K562 (cell line): ENCODE measurements at regions not wholly inside any gene's neighbourhood (a gene's known extent, or its start where the extent isn't known, plus 50 kb on each side); places are given as distances from the start of the nearest gene placed in this dataset.
A peak's percentile ranks its signal among the peaks of the same experiment; 100 is the strongest.

ENCODE experiments used
- ATAC-seq: fragments of 200-7000 bp; cut with Tn5 transposase; 3 replicates; pipeline ENCODE4 v1.9.1; 2020; ENCODE audit warnings: moderate library complexity
- BruUV-seq: library from RNA; stranded (reverse); fragments of 400-500 nt; replicated peaks from 2 replicates; lab custom pipeline; 2021; lab: Mats Ljungman, UMichigan
- CTCF ChIA-PET: fragments of 300-600 bp; formaldehyde crosslinking; extraction: SDS; loops from one replicate; lab custom pipeline; 2021; ENCODE audit warnings: low intra/inter-chr PET ratio; lab: Yijun Ruan, JAX
- POLR2A ChIA-PET: fragments of 300-600, 350-650 bp; sonication (Branson Sonifier 250); formaldehyde crosslinking; extraction: SDS; loops from one replicate; lab custom pipeline; 2021; ENCODE audit warnings: antibody characterized with exemption, inconsistent platforms; lab: Yijun Ruan, JAX
- DNase-seq, 4 experiments: peaks; one replicate each; pipeline versions ENCODE4 v3.0.0 to v3.0.0-alpha.2; 2011 to 2018; ENCODE audit warnings: low spot score in 3 of 4, mixed read lengths in 3 of 4; ENCODE audit errors: extremely low read depth in 1 of 4
- FAIRE-seq: peaks from 2 replicates; lab custom pipeline; 2011; peaks lifted over from hg19 to GRCh38; lab: Jason Lieb, UNC
- H2AFZ ChIP-seq: 2 replicates; pipeline ENCODE4 v1.6.0; 2011; ENCODE audit warnings: low read depth, low read length, control low read depth, inconsistent platforms
- H3K27ac ChIP-seq: fragments of 200-600 bp; 3 replicates; pipeline ENCODE4 v1.8.0; 2011; ENCODE audit warnings: low read depth, mild to moderate bottlenecking, control low read depth, inconsistent platforms, low read length, moderate library complexity, mixed read lengths; ENCODE audit errors: extremely low read depth
- H3K27me3 ChIP-seq, 2 experiments: fragments of 300-600 bp in 1 of 2; 2 replicates in 1 of 2; 3 replicates in 1 of 2; pipeline versions ENCODE4 v1.6.0 to v1.8.0; 2011; ENCODE audit warnings: inconsistent platforms in 2 of 2, low read length in 2 of 2, mild to moderate bottlenecking in 1 of 2, mixed read lengths in 1 of 2, moderate library complexity in 1 of 2; ENCODE audit not compliant: control insufficient read depth in 2 of 2, insufficient read depth in 2 of 2
- H3K36me3 ChIP-seq: fragments of 300-600 bp; 3 replicates; pipeline ENCODE4 v1.8.0; 2011; ENCODE audit warnings: mild to moderate bottlenecking, low read length, inconsistent platforms; ENCODE audit not compliant: control insufficient read depth, insufficient read depth
- H3K4me1 ChIP-seq, 2 experiments: fragments of 200-600 bp in 1 of 2; replicated peaks in 1 of 2; 2 replicates in 1 of 2; 3 replicates in 1 of 2; pipeline versions ENCODE4 v1.5.1 to v1.8.0; 2011; ENCODE audit warnings: inconsistent platforms in 2 of 2, low read length in 2 of 2, mild to moderate bottlenecking in 1 of 2, mixed read lengths in 1 of 2, moderate library complexity in 1 of 2; ENCODE audit not compliant: control insufficient read depth in 2 of 2, insufficient read depth in 2 of 2
- H3K4me2 ChIP-seq: 2 replicates; pipeline ENCODE4 v1.6.1; 2011; ENCODE audit warnings: low read length, control low read depth, inconsistent platforms, mixed read lengths; ENCODE audit not compliant: insufficient read depth
- H3K4me3 ChIP-seq: fragments of 200-600 bp; sonication (generic), shearing (Covaris generic); 2 replicates; pipeline ENCODE4 v1.5.1; 2016; ENCODE audit warnings: control low read depth, inconsistent platforms
- H3K79me2 ChIP-seq: fragments of 200-600 bp; 3 replicates; pipeline ENCODE4 v1.8.0; 2011; ENCODE audit warnings: low read length, inconsistent platforms; ENCODE audit not compliant: control insufficient read depth, insufficient read depth
- H3K9ac ChIP-seq, 2 experiments: 2 replicates each; pipeline versions ENCODE4 v1.6.0 to v1.6.1; 2011; ENCODE audit warnings: low read depth in 2 of 2, low read length in 2 of 2, control low read depth in 1 of 2, inconsistent platforms in 1 of 2, mild to moderate bottlenecking in 1 of 2, mixed read lengths in 1 of 2; ENCODE audit not compliant: insufficient read depth in 1 of 2
- H3K9me1 ChIP-seq: one replicate; pipeline ENCODE4 v1.6.0; 2011; ENCODE audit warnings: inconsistent platforms, mild to moderate bottlenecking, low read length, moderate library complexity; ENCODE audit not compliant: control insufficient read depth, insufficient read depth
- H3K9me3 ChIP-seq: replicated peaks from 2 replicates; pipeline ENCODE4 v1.5.1; 2011; ENCODE audit warnings: low read depth, low read length, inconsistent platforms; ENCODE audit not compliant: control insufficient read depth, insufficient read depth
- H4K20me1 ChIP-seq: replicated peaks from 2 replicates; pipeline ENCODE4 v1.6.1; 2011; ENCODE audit warnings: low read length, inconsistent platforms, mixed read lengths; ENCODE audit not compliant: control insufficient read depth, insufficient read depth
- CBFA2T3 ChIP-seq: fragments of 450-650 bp; IDR thresholded peaks from 2 replicates; pipeline ENCODE4 v1.6.1; 2017
- MEF2D ChIP-seq: conservative IDR thresholded peaks from 2 replicates; pipeline ENCODE4 v1.6.1; 2016; ENCODE audit warnings: low read depth, missing genetic modification characterization, missing compliant biosample characterization
- NFIX ChIP-seq: fragments of 250-450 bp; sonication (Bioruptor Pico); IDR thresholded peaks from 2 replicates; pipeline ENCODE4 v1.4.0; 2020; ENCODE audit warnings: low read depth, mild to moderate bottlenecking, moderate library complexity
- ZNF12 ChIP-seq: sonication (generic); formaldehyde crosslinking; IDR thresholded peaks from 2 replicates; pipeline ENCODE4 v1.4.0; 2020; ENCODE audit warnings: mild to moderate bottlenecking, missing genetic modification reagents
- ZNF316 ChIP-seq: fragments of 450-650 bp; IDR thresholded peaks from 2 replicates; pipeline ENCODE4 v1.6.1; 2016
- ZNF407 ChIP-seq: fragments of 450-650 bp; IDR thresholded peaks from 2 replicates; pipeline ENCODE4 v1.6.1; 2016; ENCODE audit warnings: low read depth
- ZNF445 ChIP-seq: fragments of 250-450 bp; sonication (Bioruptor Pico); IDR thresholded peaks from 2 replicates; pipeline ENCODE4 v1.4.0; 2020; ENCODE audit warnings: low read depth, mild to moderate bottlenecking, moderate library complexity
- ZNF551 ChIP-seq: fragments of 250-450 bp; sonication (Bioruptor Pico); IDR thresholded peaks from 2 replicates; pipeline ENCODE4 v1.5.0; 2021; ENCODE audit warnings: mild to moderate bottlenecking, moderate library complexity
- ZNF592 ChIP-seq: fragments of 450-650 bp; IDR thresholded peaks from 2 replicates; pipeline ENCODE4 v1.6.1; 2017; ENCODE audit warnings: antibody characterized with exemption, mild to moderate bottlenecking
- whole genome bisulfite sequencing: fragments of 100-300 bp; shearing (Covaris generic); methylation state at CpG from one replicate; pipeline ENCODE4 v1.1.6; 2016; ENCODE audit warnings: low coverage, mixed read lengths; ENCODE audit not compliant: insufficient coverage; ENCODE audit errors: missing lambda C conversion rate; 5-methylcytosine and 5-hydroxymethylcytosine counted together
- in situ Hi-C: fragments of 300-500 bp; cut with MboI; formaldehyde crosslinking; loops from 4 replicates; pipeline ENCODE4 v1.15.0; 2018; ENCODE audit warnings: inconsistent platforms, mixed read lengths
- intact Hi-C: fragments of 100-400 bp; cut with micrococcal nuclease; formaldehyde crosslinking; loops from 2 replicates; pipeline ENCODE4 v1.14.2; 2022

- TF ChIP-seq ZNF407 (no peak), ZNF551 (no peak)
Measured at GRCh38 chr6:8645212-8645611, 209.9 kb upstream of the SLC35B3 start (continued).

GRCh38 chr6:8644306-8644705 lies 209.0 kb upstream of the SLC35B3 start:
- CTCF ChIA-PET: no interaction called here
- H2AFZ ChIP-seq: no peak overlapping the region
- no peak for FAIRE-seq
- no peaks in the 10 kb centered on the region for H3K9me1 ChIP-seq
- 0% methylated on average over 6 of the region's 6 CpGs for WGBS
- DNase-seq: no peak
- H3K4me3 ChIP-seq: no peak overlapping the region
- intact Hi-C loops (no loop called here), in situ Hi-C loops (no loop called here)
- H3K4me1 ChIP-seq: no peaks in the 10 kb centered on the region
- H3K27ac ChIP-seq: no peak overlapping the region
- no peaks in the 10 kb centered on the region; the same call in none of the 2 replicates for H3K9me3 ChIP-seq
- H3K36me3 ChIP-seq: no peaks in the 10 kb centered on the region
- ATAC-seq: no peak
- H3K27me3 ChIP-seq: no peaks in the 10 kb centered on the region
- H3K9ac ChIP-seq: no peak overlapping the region
- no peaks in the 10 kb centered on the region for H4K20me1 ChIP-seq
- no peaks in the 10 kb centered on the region for H3K79me2 ChIP-seq
- H3K4me2 ChIP-seq: no peak overlapping the region
- BruUV-seq: no TSS peak
- POLR2A ChIA-PET: no interaction called here
- TF ChIP-seq ZNF445 (CRISPR knock-in tag) (no peak), CBFA2T3 (no peak), MEF2D (tag) (no peak), ZNF592 (no peak), ZNF12 (CRISPR knock-in tag) (no peak), ZNF316 (peak; percentile 40; the same call in 1 of the 2 replicates), NFIX (no peak)
